Stimulated activated CD8-positive, alpha-beta memory T cell treated with anti-CD3 and anti-CD28 coated beads, Interleukin-15, amount 100 ng/mL, for 24 hours (primary cell): ENCODE measurements at regions not wholly inside any gene's neighbourhood (a gene's known extent, or its start where the extent isn't known, plus 50 kb on each side); places are given as distances from the start of the nearest gene placed in this dataset.
"Not testable (repeated sequence)": the region's sequence is repeated elsewhere in the genome, so short reads cannot be mapped to it uniquely, and the experiment has no call there.

Source experiments
- DNase-seq: peaks from one replicate; pipeline ENCODE4 v3.0.0-alpha.2; 2020; ENCODE audit warnings: low read depth

GRCh38 chr6:147911057-147911456, 402.6 kb downstream of the SAMD5 start:
- no peak for DNase-seq

- no peak for DNase-seq
Measured at GRCh38 chr6:147911686-147912085, 403.2 kb downstream of the SAMD5 start.

- DNase-seq = no peak
Measured at GRCh38 chr6:147922799-147923198, 414.3 kb downstream of the SAMD5 start.

- no peak for DNase-seq
Measured at GRCh38 chr6:147924598-147924997, 416.1 kb downstream of the SAMD5 start.

- no peak for DNase-seq
Measured at GRCh38 chr6:147925826-147926225, 416.8 kb upstream of the SASH1 start.

GRCh38 chr6:147930745-147931144, 411.9 kb upstream of the SASH1 start:
- no peak for DNase-seq

- no peak for DNase-seq
Measured at GRCh38 chr6:147933224-147933623, 409.4 kb upstream of the SASH1 start.

GRCh38 chr6:147935656-147936055, 407.0 kb upstream of the SASH1 start:
- no peak for DNase-seq

GRCh38 chr6:147936703-147937470, 405.8 kb upstream of the SASH1 start:
- no peak for DNase-seq

- DNase-seq = no peak
Measured at GRCh38 chr6:147941143-147941542, 401.5 kb upstream of the SASH1 start.

- no peak for DNase-seq
Measured at GRCh38 chr6:147942363-147942762, 400.3 kb upstream of the SASH1 start.

- no peak for DNase-seq
Measured at GRCh38 chr6:147944122-147944521, 398.5 kb upstream of the SASH1 start.

- no peak for DNase-seq
Measured at GRCh38 chr6:147947521-147947920, 395.1 kb upstream of the SASH1 start.

GRCh38 chr6:147949981-147950622, 392.5 kb upstream of the SASH1 start:
- DNase-seq = no peak

GRCh38 chr6:147950623-147950987, 392.0 kb upstream of the SASH1 start:
- DNase-seq = no peak

- DNase-seq = no peak
Measured at GRCh38 chr6:147951726-147952125, 390.9 kb upstream of the SASH1 start.

GRCh38 chr6:147954938-147955337, 387.7 kb upstream of the SASH1 start:
- DNase-seq = no peak

GRCh38 chr6:147958683-147959082, 384.0 kb upstream of the SASH1 start:
- no peak for DNase-seq

GRCh38 chr6:147961481-147962141, 381.0 kb upstream of the SASH1 start:
- no peak for DNase-seq

- not testable (repeated sequence) for DNase-seq
Measured at GRCh38 chr6:147965448-147965847, 377.2 kb upstream of the SASH1 start.

GRCh38 chr6:147970970-147971369, 371.7 kb upstream of the SASH1 start:
- DNase-seq = no peak

GRCh38 chr6:147972448-147972847, 370.2 kb upstream of the SASH1 start:
- no peak for DNase-seq

GRCh38 chr6:147973806-147974205, 368.8 kb upstream of the SASH1 start:
- no peak for DNase-seq
